Heart left ventricle (tissue), 16 donors: ENCODE measurements at regions not wholly inside any gene's neighbourhood (a gene's known extent, or its start where the extent isn't known, plus 50 kb on each side); places are given as distances from the start of the nearest gene placed in this dataset.

ENCODE experiments used
- ATAC-seq, 4 donors: fragments of 200-7000 bp; cut with Tn5 transposase; one replicate each; pipeline ENCODE4 v1.9.1; 2020 to 2022; ENCODE audit warnings: moderate library complexity in 4 of 4, mild to moderate bottlenecking in 3 of 4, moderate number of reproducible peaks in 1 of 4
- DNase-seq, 5 donors: peaks; one replicate each; pipeline ENCODE4 v3.0.0-alpha.2; 2020
- H3K27ac ChIP-seq, 12 donors: fragments of 200-600 bp; sonication (generic) in 4 of 12; one replicate each; pipeline versions ENCODE4 v1.5.0 to v1.8.0; 2016 to 2022; ENCODE audit warnings: mild to moderate bottlenecking in 2 of 12
- H3K27me3 ChIP-seq, 9 donors: fragments of 200-600 bp; sonication (generic) in 2 of 9; one replicate each; pipeline versions ENCODE4 v1.5.1 to v1.8.0; 2016 to 2022; ENCODE audit warnings: mild to moderate bottlenecking in 3 of 9
- H3K36me3 ChIP-seq, 9 donors: fragments of 200-600 bp; sonication (generic) in 2 of 9; one replicate each; pipeline versions ENCODE4 v1.5.0 to v1.8.0; 2018 to 2022; ENCODE audit warnings: mild to moderate bottlenecking in 2 of 9
- H3K4me1 ChIP-seq, 12 donors: fragments of 200-600 bp; sonication (generic) in 4 of 12; one replicate each; pipeline versions ENCODE4 v1.5.0 to v1.8.0; 2016 to 2022; ENCODE audit warnings: mild to moderate bottlenecking in 3 of 12
- H3K4me3 ChIP-seq, 12 donors: fragments of 200-600 bp; sonication (generic) in 4 of 12; one replicate each; pipeline versions ENCODE4 v1.5.0 to v1.8.0; 2017 to 2022; ENCODE audit warnings: mild to moderate bottlenecking in 9 of 12, moderate library complexity in 4 of 12
- H3K9me3 ChIP-seq, 12 donors: fragments of 200-600 bp; sonication (generic) in 4 of 12; one replicate each; pipeline versions ENCODE4 v1.5.0 to v1.8.0; 2016 to 2022; ENCODE audit warnings: mild to moderate bottlenecking in 1 of 12
- CTCF ChIP-seq, 12 donors: fragments of 200-600 bp; sonication (generic) in 4 of 12; IDR thresholded peaks; one replicate each; pipeline versions ENCODE4 v1.5.0 to v1.8.0; 2018 to 2022; ENCODE audit warnings: antibody characterized with exemption in 12 of 12, mild to moderate bottlenecking in 5 of 12
- POLR2A ChIP-seq, 2 donors: fragments of 450-650 bp; IDR thresholded peaks; one replicate each; pipeline ENCODE4 v1.6.1; 2017; ENCODE audit warnings: antibody characterized with exemption in 2 of 2, mild to moderate bottlenecking in 2 of 2, moderate library complexity in 2 of 2
- WGBS, 4 donors: extraction: QIAGEN DNeasy Blood & Tissue Kit in 2 of 4; methylation state at CpG; one replicate each; pipeline versions ENCODE4 v1.1.5 to v1.1.7; 2013 to 2018; 5-methylcytosine and 5-hydroxymethylcytosine counted together
- intact Hi-C, 10 donors: fragments of 100-400 bp; cut with DNase I; formaldehyde crosslinking; loops; one replicate each; pipeline versions ENCODE4 v1.11.1 to v1.14.2; 2022
- donor health status: ischemic (EF 13 %, LVEDD 7.1; RV severe dilation, severe dysfunction).
- donor health status: healthy with polysubstance abuse.
- donor health status: DM: no; HTN: yes; CAD: no.
- donor health status: DM: no; HTN: no; CAD: no.
- donor health status: ischemic (EF 25% LVEDD 6.9; RV normal size, moderate dysfunction).
- donor health status: ischemic (EF 25% LVEDD 5.7; RV mildly dilated, moderate dysfunction).
- donor health status: healthy.
- donor health status: DM: yes; HTN: yes; CAD: no.
- donor health status: ischemic (EF 35%, LVEDD 5.7; RV mildly dilated, moderate dysfunction).
- donor health status: nonischemic (EF 11% LVEDD 7.7; RV severe dilation, severe dysfunction).
- donor health status: DM: yes; HTN: yes; CAD: no.
- donor health status: PGD.
- donor health status: ischemic (EF 29% LVEDD 5.4; RV normal size, mild dysfunction).
- donor health status: nonischemic (EF 23%, LVEDD 6.1; RV moderate dilation, normal function).

- H3K27me3 ChIP-seq: no peaks in the 10 kb centered on the region
- peaks cover 0 to 16% (median 9%) of the 10 kb centered on the region in 12 donors for H3K4me1 ChIP-seq
- peak in 4 of 5 donors; percentile 42 to 78 (median 54) for DNase-seq
- peak; percentile 84 to 93 (median 90) for ATAC-seq
- no peaks in the 10 kb centered on the region for H3K9me3 ChIP-seq
- intact Hi-C loops: loop anchor here in 2 of 10 donors (10.0 kb wide), 2 partner anchors 105 to 1205 kb away; no protein-coding TSS in a partner anchor
- no peaks in the 10 kb centered on the region for H3K36me3 ChIP-seq
- H3K27ac ChIP-seq: peak overlapping the region in 5 of 12 donors; percentile 24 to 58 (median 42)
- no peak overlapping the region for H3K4me3 ChIP-seq
- WGBS, 4 donors: 54 to 64% (median 61%) methylated on average over 3 of the region's 3 CpGs
- TF ChIP-seq POLR2A (IDR thresholded peaks at IDR 0.05) (no peak), CTCF (IDR thresholded peaks at IDR 0.05) (no peak)
Measured at GRCh38 chr5:68449380-68449779, 233.8 kb downstream of the PIK3R1 start.

GRCh38 chr5:68450245-68450852 lies 234.8 kb downstream of the PIK3R1 start:
- ATAC-seq (no peak), DNase-seq (no peak)
- H3K36me3 ChIP-seq: no peaks in the 10 kb centered on the region
- H3K4me3 ChIP-seq: no peak overlapping the region
- H3K9me3 ChIP-seq: no peaks in the 10 kb centered on the region
- intact Hi-C loops: loop anchor here in 2 of 10 donors (10.0 kb wide), 2 partner anchors 514 to 1206 kb away; no protein-coding TSS in a partner anchor
- TF ChIP-seq CTCF (IDR thresholded peaks at IDR 0.05) (no peak), POLR2A (IDR thresholded peaks at IDR 0.05) (no peak)
- WGBS, 4 donors: 78 to 86% (median 83%) methylated on average over 5 of the region's 5 CpGs
- H3K27me3 ChIP-seq: no peaks in the 10 kb centered on the region
- H3K4me1 ChIP-seq: peaks cover 0 to 10% (median 2%) of the 10 kb centered on the region in 12 donors
- peak overlapping the region in 4 of 12 donors; percentile 1 to 47 (median 40) for H3K27ac ChIP-seq

- WGBS, 4 donors: 89 to 97% (median 93%) methylated on average over 3 of the region's 3 CpGs
- Histone ChIP-seq H3K27ac (no peak overlapping the region), H3K27me3 (no peaks in the 10 kb centered on the region), H3K36me3 (no peaks in the 10 kb centered on the region), H3K4me3 (no peak overlapping the region), H3K4me1 (peaks cover 0 to 12% (median 0%) of the 10 kb centered on the region in 12 donors), H3K9me3 (no peaks in the 10 kb centered on the region)
- DNase-seq (no peak), ATAC-seq (no peak)
- intact Hi-C loops: loop anchor here in 2 of 10 donors (10.0 kb wide), 2 partner anchors 513 to 1207 kb away; no protein-coding TSS in a partner anchor
- TF ChIP-seq POLR2A (IDR thresholded peaks at IDR 0.05): no peak
- no peak for TF ChIP-seq CTCF (IDR thresholded peaks at IDR 0.05)
Measured at GRCh38 chr5:68452286-68452685, 236.7 kb downstream of the PIK3R1 start.

GRCh38 chr5:68454172-68454571 lies 238.6 kb downstream of the PIK3R1 start:
- Histone ChIP-seq H3K36me3 (no peaks in the 10 kb centered on the region), H3K9me3 (no peaks in the 10 kb centered on the region), H3K4me3 (no peak overlapping the region), H3K4me1 (peaks cover 0 to 12% (median 2%) of the 10 kb centered on the region in 12 donors), H3K27ac (no peak overlapping the region), H3K27me3 (no peaks in the 10 kb centered on the region)
- intact Hi-C loops: loop anchor here in 2 of 10 donors (10.0 kb wide), 2 partner anchors 511 to 1209 kb away; no protein-coding TSS in a partner anchor
- TF ChIP-seq POLR2A (IDR thresholded peaks at IDR 0.05): no peak
- no peak for TF ChIP-seq CTCF (IDR thresholded peaks at IDR 0.05)
- WGBS, 4 donors: 93 to 95% (median 94%) methylated on average over 3 of the region's 3 CpGs
- ATAC-seq (no peak), DNase-seq (no peak)
